Transverse colon (tissue), 4 donors: ENCODE measurements at regions not wholly inside any gene's neighbourhood (a gene's known extent, or its start where the extent isn't known, plus 50 kb on each side); places are given as distances from the start of the nearest gene placed in this dataset.

Source experiments
- DNase-seq: peaks from one replicate; pipeline ENCODE4 v3.0.0-alpha.2; 2019
- H3K27ac ChIP-seq, 4 donors: fragments of 200-600 bp; sonication (generic); 2 replicates each; pipeline ENCODE4 v1.5.1; 2016 to 2018; ENCODE audit warnings: inconsistent platforms in 4 of 4
- H3K27me3 ChIP-seq: fragments of 200-600 bp; sonication (generic); 2 replicates; pipeline ENCODE4 v1.5.1; 2017; ENCODE audit warnings: inconsistent platforms
- H3K36me3 ChIP-seq, 4 donors: fragments of 200-600 bp; sonication (generic); 2 replicates each; pipeline ENCODE4 v1.5.1; 2017 to 2019; ENCODE audit warnings: inconsistent platforms in 4 of 4
- H3K4me1 ChIP-seq, 4 donors: fragments of 200-600 bp; sonication (generic); 2 replicates each; pipeline ENCODE4 v1.5.1; 2017 to 2020; ENCODE audit warnings: inconsistent platforms in 4 of 4
- H3K4me3 ChIP-seq, 4 donors: fragments of 200-600 bp; sonication (generic); 1 replicate in 1 of 4; 2 replicates in 3 of 4; pipeline versions ENCODE4 v1.5.1 to v1.6.1; 2017 to 2019; ENCODE audit warnings: inconsistent platforms in 4 of 4
- H3K9me3 ChIP-seq, 2 donors: fragments of 200-600 bp; sonication (generic); 2 replicates each; pipeline ENCODE4 v1.5.1; 2017 to 2019; ENCODE audit warnings: inconsistent platforms in 2 of 2
- CTCF ChIP-seq, 5 experiments: fragments of 200-600 bp in 3 of 5; fragments of 450-650 bp in 2 of 5; sonication (generic) in 3 of 5; IDR thresholded peaks; 1 replicate in 2 of 5; 2 replicates in 3 of 5; pipeline ENCODE4 v1.5.1; 2016 to 2017; ENCODE audit warnings: antibody characterized with exemption in 5 of 5, inconsistent platforms in 3 of 5, mild to moderate bottlenecking in 2 of 5, moderate library complexity in 1 of 5
- EP300 ChIP-seq: sonication (generic); formaldehyde crosslinking; IDR thresholded peaks from one replicate; pipeline ENCODE4 v1.6.1; 2017; ENCODE audit warnings: antibody characterized with exemption, low read depth
- POLR2A ChIP-seq: fragments of 450-650 bp; IDR thresholded peaks from one replicate; pipeline ENCODE4 v1.6.1; 2016; ENCODE audit warnings: antibody characterized with exemption, mild to moderate bottlenecking, moderate library complexity
- POLR2AphosphoS5 ChIP-seq, 3 donors: sonication (generic); formaldehyde crosslinking; IDR thresholded peaks; one replicate each; pipeline ENCODE4 v1.6.1; 2016; ENCODE audit warnings: antibody characterized with exemption in 3 of 3
- WGBS, 2 donors: methylation state at CpG; one replicate each; pipeline ENCODE4 v1.1.5; 2018; ENCODE audit warnings: low coverage in 1 of 2; 5-methylcytosine and 5-hydroxymethylcytosine counted together
- in situ Hi-C, 4 donors: fragments of 200-750 bp; cut with MboI; loops; one replicate each; pipeline versions ENCODE4 v1.15.0 to v1.15.1; 2017; ENCODE audit warnings: low sequenced_read_pairs in 3 of 4, low pct_ligation_motif_present in 1 of 4, low pct_unique_long_range_greater_than_20kb in 1 of 4
- intact Hi-C: fragments of 100-400 bp; cut with DNase I; formaldehyde crosslinking; loops from one replicate; pipeline ENCODE4 v1.15.1; 2023; ENCODE audit warnings: low total_unique reads

GRCh38 chr10:31192475-31192874 lies 126.5 kb upstream of the ZEB1 start:
- WGBS, 2 donors: 76 to 97% methylated on average over 5 to 6 of the region's 6 CpGs
- no peak for TF ChIP-seq CTCF (IDR thresholded peaks at IDR 0.05)
- no peak for TF ChIP-seq POLR2A
- no peak for TF ChIP-seq EP300
- no peaks in the 10 kb centered on the region for H3K4me1 ChIP-seq

GRCh38 chr10:31194986-31195385 lies 124.0 kb upstream of the ZEB1 start:
- Histone ChIP-seq H3K36me3 (no peaks in the 10 kb centered on the region), H3K27ac (no peak overlapping the region), H3K27me3 (no peaks in the 10 kb centered on the region), H3K4me3 (no peak overlapping the region), H3K4me1 (no peaks in the 10 kb centered on the region), H3K9me3 (no peaks in the 10 kb centered on the region)
- WGBS, 2 donors: 58 to 68% methylated on average over 2 to 4 of the region's 4 CpGs
- in situ Hi-C loops: no loop called here
- DNase-seq: no peak
- TF ChIP-seq EP300: no peak
- no peak for TF ChIP-seq POLR2AphosphoS5 (IDR thresholded peaks at IDR 0.05)
- no peak for TF ChIP-seq POLR2A
- TF ChIP-seq CTCF (IDR thresholded peaks at IDR 0.05): no peak
- intact Hi-C loops: no loop called here

More at GRCh38 chr10:31192475-31192874, 126.5 kb upstream of the ZEB1 start:
- Histone ChIP-seq H3K36me3 (no peaks in the 10 kb centered on the region), H3K4me3 (no peak overlapping the region), H3K27me3 (no peaks in the 10 kb centered on the region), H3K27ac (no peak overlapping the region), H3K9me3 (no peaks in the 10 kb centered on the region)
- no peak for DNase-seq
- intact Hi-C loops: no loop called here
- in situ Hi-C loops: no loop called here

- Histone ChIP-seq H3K4me3 (no peak overlapping the region), H3K9me3 (no peaks in the 10 kb centered on the region), H3K27ac (no peak overlapping the region), H3K36me3 (no peaks in the 10 kb centered on the region), H3K4me1 (no peaks in the 10 kb centered on the region), H3K27me3 (no peaks in the 10 kb centered on the region)
- no peak for DNase-seq
- in situ Hi-C loops (no loop called here), intact Hi-C loops (no loop called here)
- WGBS, 2 donors: 67 to 77% methylated on average over 2 to 5 of the region's 5 CpGs
- TF ChIP-seq POLR2AphosphoS5 (IDR thresholded peaks at IDR 0.05) (no peak), EP300 (no peak), POLR2A (no peak), CTCF (IDR thresholded peaks at IDR 0.05) (no peak)
Observed at GRCh38 chr10:31197886-31198285, 121.1 kb upstream of the ZEB1 start.

GRCh38 chr10:31204090-31204489 lies 114.9 kb upstream of the ZEB1 start:
- intact Hi-C loops: no loop called here
- Histone ChIP-seq H3K4me1 (peaks cover 0 to 4% (median 0%) of the 10 kb centered on the region in 4 donors), H3K27me3 (no peaks in the 10 kb centered on the region), H3K4me3 (no peak overlapping the region), H3K36me3 (no peaks in the 10 kb centered on the region), H3K27ac (no peak overlapping the region), H3K9me3 (no peaks in the 10 kb centered on the region)
- in situ Hi-C loops: no loop called here
- no peak for DNase-seq
- no peak for TF ChIP-seq POLR2AphosphoS5 (IDR thresholded peaks at IDR 0.05)
- TF ChIP-seq CTCF (IDR thresholded peaks at IDR 0.05): no peak
- TF ChIP-seq EP300: no peak
- TF ChIP-seq POLR2A: no peak
- 66 to 74% methylated on average over 4 of the region's 4 CpGs for WGBS, 2 donors
